HepG2 (cell line): ENCODE measurements at regions not wholly inside any gene's neighbourhood (a gene's known extent, or its start where the extent isn't known, plus 50 kb on each side); places are given as distances from the start of the nearest gene placed in this dataset.

Experiments used
- ATAC-seq: fragments of 200-7000 bp; cut with Tn5 transposase; 3 replicates; pipeline ENCODE4 v1.9.1; 2020; ENCODE audit warnings: mild to moderate bottlenecking, moderate library complexity
- BruUV-seq: library from RNA; stranded (reverse); fragments of 400-500 nt; replicated peaks from 2 replicates; lab custom pipeline; 2021; lab: Mats Ljungman, UMichigan
- CTCF ChIA-PET: fragments of 300-600 bp; formaldehyde crosslinking; extraction: SDS; loops from one replicate; lab custom pipeline; 2021; ENCODE audit warnings: low total read pairs, inconsistent platforms, low intra/inter-chr PET ratio; lab: Yijun Ruan, JAX
- POLR2A ChIA-PET: fragments of 350-600 bp; sonication (Branson Sonifier 250); formaldehyde crosslinking; loops from one replicate; lab custom pipeline; 2020; ENCODE audit warnings: antibody characterized with exemption, inconsistent platforms; lab: Yijun Ruan, JAX
- DNase-seq: peaks from one replicate; pipeline ENCODE4 v3.0.0-alpha.2; 2015; ENCODE audit warnings: low spot score
- FAIRE-seq: peaks from 3 replicates; lab custom pipeline; 2011; peaks lifted over from hg19 to GRCh38; lab: Jason Lieb, UNC
- H2AFZ ChIP-seq: one replicate; pipeline ENCODE4 v1.6.1; 2011; ENCODE audit warnings: low read length, inconsistent platforms
- H3K27ac ChIP-seq: fragments of 300-600 bp; 3 replicates; pipeline ENCODE4 v1.8.0; 2011; ENCODE audit warnings: mixed run types, mild to moderate bottlenecking, mixed read lengths, low read length, inconsistent platforms; ENCODE audit not compliant: insufficient read depth; ENCODE audit errors: extremely low read length
- H3K27me3 ChIP-seq, 2 experiments: fragments of 200-600 bp in 1 of 2; 2 replicates in 1 of 2; 3 replicates in 1 of 2; pipeline versions ENCODE4 v1.6.0 to v1.8.0; 2011; ENCODE audit warnings: low read length in 2 of 2, mild to moderate bottlenecking in 2 of 2, moderate library complexity in 2 of 2, inconsistent platforms in 1 of 2; ENCODE audit not compliant: insufficient read depth in 2 of 2, control insufficient read depth in 1 of 2
- H3K36me3 ChIP-seq, 2 experiments: fragments of 200-600 bp in 1 of 2; replicated peaks in 1 of 2; 2 replicates in 1 of 2; 3 replicates in 1 of 2; pipeline versions ENCODE4 v1.5.1 to v1.8.0; 2011; ENCODE audit warnings: low read length in 2 of 2, inconsistent platforms in 1 of 2; ENCODE audit not compliant: insufficient read depth in 2 of 2, control insufficient read depth in 1 of 2
- H3K4me1 ChIP-seq: 2 replicates; pipeline ENCODE4 v1.5.1; 2012; ENCODE audit warnings: low read length, inconsistent platforms; ENCODE audit not compliant: insufficient read depth
- H3K4me2 ChIP-seq: 2 replicates; pipeline ENCODE4 v1.6.0; 2011; ENCODE audit warnings: low read depth, low read length, inconsistent platforms
- H3K4me3 ChIP-seq, 3 experiments: fragments of 200-600 bp in 1 of 3; sonication (generic), shearing (Covaris generic) in 1 of 3; replicated peaks in 1 of 3; 2 replicates each; pipeline ENCODE4 v1.5.1; 2011 to 2016; ENCODE audit warnings: low read length in 3 of 3, inconsistent platforms in 2 of 3, low read depth in 2 of 3, mild to moderate bottlenecking in 2 of 3, control low read depth in 1 of 3, mixed read lengths in 1 of 3; ENCODE audit not compliant: insufficient read depth in 1 of 3
- H3K79me2 ChIP-seq: one replicate; pipeline ENCODE4 v1.6.1; 2011; ENCODE audit warnings: low read length, inconsistent platforms; ENCODE audit not compliant: insufficient read depth
- H3K9ac ChIP-seq: 2 replicates; pipeline ENCODE4 v1.6.0; 2011; ENCODE audit warnings: mild to moderate bottlenecking, low read depth, low read length, inconsistent platforms; ENCODE audit not compliant: insufficient read depth
- H3K9me3 ChIP-seq: 2 replicates; pipeline ENCODE4 v1.5.1; 2012; ENCODE audit warnings: mild to moderate bottlenecking, low read length
- H4K20me1 ChIP-seq: 2 replicates; pipeline ENCODE4 v1.6.0; 2011; ENCODE audit warnings: inconsistent platforms, mild to moderate bottlenecking, low read length, moderate library complexity; ENCODE audit not compliant: insufficient read depth
- ARHGAP35 ChIP-seq: sonication (generic); formaldehyde crosslinking; IDR thresholded peaks from 2 replicates; pipeline ENCODE4 v1.9.0; 2022; ENCODE audit warnings: mild to moderate bottlenecking, inconsistent platforms, moderate library complexity, missing genetic modification reagents, borderline replicate concordance
- WGBS: methylation state at CpG from one replicate; pipeline ENCODE4 v1.1.6; 2017; ENCODE audit warnings: low lambda C conversion rate; 5-methylcytosine and 5-hydroxymethylcytosine counted together
- in situ Hi-C: cut with HindIII; loops from 2 replicates; pipeline ENCODE4 v1.10.0; 2017; ENCODE audit warnings: low pct_unique_long_range_greater_than_20kb; ENCODE audit not compliant: extremely low pct_ligation_motif_present
- intact Hi-C: fragments of 100-400 bp; cut with micrococcal nuclease; formaldehyde crosslinking; loops from one replicate; pipeline ENCODE4 v1.10.0; 2022; ENCODE audit not compliant: unreplicated experiment
- TF ChIP-seq, protein P1 (sequence below): fragments of 450-650 bp; IDR thresholded peaks from 2 replicates; pipeline ENCODE4 v1.6.1; 2016
- TF ChIP-seq, protein P2 (sequence below): IDR thresholded peaks from 2 replicates; pipeline ENCODE4 v1.6.1; 2012; ENCODE audit warnings: inconsistent platforms

DNA sequence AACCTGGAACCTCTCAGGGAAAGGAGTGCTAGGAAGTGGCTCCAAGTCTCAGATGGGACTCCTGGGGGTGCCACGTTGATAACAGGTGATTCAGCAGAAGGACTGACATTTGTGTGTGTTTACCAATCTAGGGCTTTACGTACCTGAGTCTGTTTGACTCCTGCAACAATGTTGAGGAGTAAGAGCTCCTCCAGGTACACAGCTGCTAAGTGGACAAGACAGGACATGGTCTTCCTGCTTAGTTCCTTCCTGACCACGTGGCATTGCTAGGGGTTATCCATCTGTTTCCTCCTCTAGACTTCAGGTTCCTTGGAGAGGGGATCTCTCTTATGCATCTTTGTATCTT lies 164.5 kb upstream of the SLC24A3 start:
- TF ChIP-seq, protein P1, sequence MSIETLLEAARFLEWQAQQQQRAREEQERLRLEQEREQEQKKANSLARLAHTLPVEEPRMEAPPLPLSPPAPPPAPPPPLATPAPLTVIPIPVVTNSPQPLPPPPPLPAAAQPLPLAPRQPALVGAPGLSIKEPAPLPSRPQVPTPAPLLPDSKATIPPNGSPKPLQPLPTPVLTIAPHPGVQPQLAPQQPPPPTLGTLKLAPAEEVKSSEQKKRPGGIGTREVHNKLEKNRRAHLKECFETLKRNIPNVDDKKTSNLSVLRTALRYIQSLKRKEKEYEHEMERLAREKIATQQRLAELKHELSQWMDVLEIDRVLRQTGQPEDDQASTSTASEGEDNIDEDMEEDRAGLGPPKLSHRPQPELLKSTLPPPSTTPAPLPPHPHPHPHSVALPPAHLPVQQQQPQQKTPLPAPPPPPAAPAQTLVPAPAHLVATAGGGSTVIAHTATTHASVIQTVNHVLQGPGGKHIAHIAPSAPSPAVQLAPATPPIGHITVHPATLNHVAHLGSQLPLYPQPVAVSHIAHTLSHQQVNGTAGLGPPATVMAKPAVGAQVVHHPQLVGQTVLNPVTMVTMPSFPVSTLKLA, result peak; percentile 37; the same call in 1 of the 2 replicates
- no peak for TF ChIP-seq ARHGAP35 (CRISPR knock-in tag)
- Histone ChIP-seq H3K27ac (no peak overlapping the region), H4K20me1 (no peaks in the 10 kb centered on the region), H3K79me2 (no peaks in the 10 kb centered on the region), H3K36me3 (no peaks in the 10 kb centered on the region), H3K4me2 (no peak overlapping the region), H2AFZ (no peak overlapping the region), H3K9ac (no peak overlapping the region), H3K4me3 (no peak overlapping the region), H3K27me3 (peaks cover 0 to 10% of the 10 kb centered on the region in 2 experiments; a peak in 1 of 5 replicates), H3K4me1 (no peaks in the 10 kb centered on the region), H3K9me3 (no peaks in the 10 kb centered on the region)
- FAIRE-seq (no peak), ATAC-seq (no peak), DNase-seq (no peak)
- ChIA-PET POLR2A (no interaction called here), CTCF (no interaction called here)
- 0% methylated on average over 3 of the region's 3 CpGs for WGBS
- in situ Hi-C loops, result no loop called here
- BruUV-seq, result no TSS peak
- intact Hi-C loops, result no loop called here

DNA sequence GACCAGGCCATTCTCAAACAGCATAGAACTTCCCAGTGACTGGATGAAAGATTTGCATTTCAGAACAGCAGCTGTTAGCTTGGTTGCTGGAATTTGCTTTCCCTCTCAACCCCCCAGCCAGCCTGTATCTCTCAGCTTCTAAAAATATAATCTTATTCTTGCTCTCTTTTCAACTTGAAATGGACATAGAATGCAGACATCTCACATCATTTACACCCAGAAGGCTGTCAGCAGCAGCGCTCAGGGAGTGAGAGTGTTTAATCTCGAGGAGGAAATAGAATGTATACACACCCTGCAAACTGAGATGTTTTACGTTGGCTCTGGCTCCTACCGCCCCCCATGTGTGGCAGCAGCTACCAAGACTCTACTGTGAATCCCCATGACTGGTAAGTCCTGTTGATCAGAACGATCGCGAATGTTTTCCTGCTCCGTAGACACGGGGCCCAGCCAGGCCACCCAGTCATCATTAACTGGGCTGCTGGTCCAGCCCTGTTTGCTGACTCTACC lies 163.4 kb upstream of the SLC24A3 start:
- Histone ChIP-seq H3K27ac (no peak overlapping the region), H3K4me3 (no peak overlapping the region), H3K27me3 (peaks cover 0 to 10% of the 10 kb centered on the region in 2 experiments; a peak in 1 of 5 replicates), H2AFZ (no peak overlapping the region), H3K79me2 (no peaks in the 10 kb centered on the region), H4K20me1 (no peaks in the 10 kb centered on the region), H3K4me2 (no peak overlapping the region), H3K4me1 (no peaks in the 10 kb centered on the region), H3K36me3 (no peaks in the 10 kb centered on the region), H3K9me3 (no peaks in the 10 kb centered on the region), H3K9ac (no peak overlapping the region)
- intact Hi-C loops (no loop called here), in situ Hi-C loops (no loop called here)
- FAIRE-seq, result no peak
- no peak for DNase-seq
- TF ChIP-seq, protein P2, sequence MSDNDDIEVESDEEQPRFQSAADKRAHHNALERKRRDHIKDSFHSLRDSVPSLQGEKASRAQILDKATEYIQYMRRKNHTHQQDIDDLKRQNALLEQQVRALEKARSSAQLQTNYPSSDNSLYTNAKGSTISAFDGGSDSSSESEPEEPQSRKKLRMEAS, result no peak
- BruUV-seq, result no TSS peak
- ChIA-PET POLR2A (no interaction called here), CTCF (no interaction called here)
- WGBS, result 44% methylated on average over 9 of the region's 9 CpGs
- no peak for ATAC-seq
